ENCODE measurements at regions not wholly inside any gene's neighbourhood (a gene's known extent, or its start where the extent isn't known, plus 50 kb on each side); places are given as distances from the start of the nearest gene placed in this dataset.

GRCh38 chr9:109576762-109577161 is 78.7 kb upstream of the PTPN3 start:
- TF ChIP-seq CTCF (IDR thresholded peaks at IDR 0.05) (no peak), POLR2A (IDR thresholded peaks at IDR 0.05) (no peak)
